Left ventricle myocardium superior (tissue), 1 donor: ENCODE measurements at regions not wholly inside any gene's neighbourhood (a gene's known extent, or its start where the extent isn't known, plus 50 kb on each side); places are given as distances from the start of the nearest gene placed in this dataset.

Experiments used
- ATAC-seq: fragments of 200-7000 bp; cut with Tn5 transposase; one replicate; pipeline ENCODE4 v1.9.1; 2020; ENCODE audit warnings: mild to moderate bottlenecking, moderate library complexity
- DNase-seq: peaks from one replicate; pipeline ENCODE4 v3.0.0-alpha.2; 2020
- intact Hi-C: fragments of 100-400 bp; cut with micrococcal nuclease; formaldehyde crosslinking; loops from one replicate; pipeline ENCODE4 v1.11.0; 2022
- donor health status: DM: no; HTN: yes; CAD: no; lungs with severe emphysema.

DNA sequence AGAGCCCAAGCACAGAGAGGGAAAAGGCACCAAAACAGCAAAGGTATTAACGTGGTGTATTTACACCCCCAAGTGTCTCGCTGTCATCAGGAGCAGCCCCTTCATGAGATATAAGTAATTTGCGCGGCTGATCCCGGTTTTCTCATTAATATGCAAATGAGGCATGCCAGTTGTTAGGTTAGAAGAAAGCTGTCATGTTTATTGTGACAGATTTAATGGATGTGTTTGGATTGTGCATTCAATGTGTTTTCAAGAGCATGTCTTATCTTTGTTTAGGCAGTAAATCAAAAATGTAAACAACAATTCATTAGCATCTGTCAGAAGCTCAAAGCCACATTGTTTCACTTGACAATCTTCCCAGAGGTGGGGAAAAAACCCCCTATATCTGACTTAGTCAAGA is 56.5 kb upstream of the CTBP2 start:
- DNase-seq (no peak), ATAC-seq (no peak)
- intact Hi-C loops, result no loop called here

DNA sequence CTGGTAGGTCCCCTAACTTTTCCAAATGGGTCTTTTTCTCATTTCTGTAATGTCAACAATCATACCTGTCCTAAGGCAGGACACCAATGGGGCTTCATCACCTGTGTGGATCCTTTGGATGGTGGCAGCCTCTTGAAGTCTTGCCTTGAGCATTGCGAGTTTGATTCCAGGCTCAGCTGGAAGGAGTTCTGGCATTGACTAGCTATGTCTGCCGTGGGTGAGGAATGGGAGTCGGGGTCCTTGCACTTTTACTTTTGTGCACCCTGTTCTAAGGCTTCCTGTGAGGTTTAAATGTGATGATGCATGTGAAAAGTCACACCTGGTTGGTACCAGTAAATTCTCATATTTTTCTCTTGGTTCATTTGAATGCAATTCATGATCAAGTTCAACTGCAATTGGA is 55.9 kb upstream of the CTBP2 start:
- intact Hi-C loops, result no loop called here
- ATAC-seq (no peak), DNase-seq (no peak)

DNA sequence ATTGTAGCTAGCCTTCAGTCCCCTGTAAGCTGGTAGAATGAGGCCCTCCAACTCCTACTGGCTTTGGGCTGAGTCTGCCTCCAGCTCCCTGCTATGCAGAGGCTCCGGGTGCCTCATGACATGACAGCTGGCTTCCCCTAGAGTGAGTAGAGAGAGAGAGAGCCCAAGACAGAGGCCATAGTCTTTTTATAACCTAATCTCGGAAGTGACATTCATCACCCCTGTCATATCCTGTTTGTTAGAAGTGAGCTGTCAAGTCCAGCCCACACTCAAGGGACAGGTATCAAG is 53.9 kb upstream of the CTBP2 start:
- DNase-seq, result no peak
- ATAC-seq, result no peak
- intact Hi-C loops, result no loop called here

DNA sequence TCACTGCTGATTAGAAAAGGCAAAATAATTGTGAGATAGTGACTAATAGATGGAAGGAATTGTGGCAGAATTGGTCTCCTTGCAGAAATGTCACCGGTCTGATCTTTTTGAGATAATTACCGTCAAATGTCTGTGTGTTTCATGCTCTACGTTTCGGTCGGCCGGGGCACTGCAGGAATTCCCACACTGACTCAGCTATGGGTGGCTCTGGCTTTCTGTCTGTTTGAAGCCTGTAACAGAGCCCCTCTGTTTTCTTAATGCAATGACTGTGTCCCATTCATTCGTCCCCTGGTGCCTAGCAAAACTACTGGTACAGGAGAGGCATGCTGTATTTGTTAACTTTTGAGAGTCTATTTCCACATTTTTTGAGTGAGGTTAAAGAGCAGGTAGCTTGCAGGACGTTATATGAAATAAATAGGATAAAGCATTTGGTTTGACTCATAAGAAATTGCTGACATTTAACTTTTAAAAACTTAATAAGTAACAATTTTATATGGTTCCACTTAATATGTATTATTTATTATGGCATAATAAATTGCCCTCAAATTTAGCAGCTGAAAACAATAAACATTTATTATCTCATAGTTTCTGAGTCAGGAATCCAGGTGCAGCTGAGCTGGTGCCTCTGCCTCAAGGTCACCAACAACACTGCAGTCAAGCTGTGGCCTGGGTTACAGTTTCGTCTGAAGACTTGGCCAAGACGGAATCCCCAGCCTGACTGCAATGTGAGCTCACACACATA is 53.3 kb upstream of the CTBP2 start:
- intact Hi-C loops, result no loop called here
- DNase-seq (no peak), ATAC-seq (no peak)

DNA sequence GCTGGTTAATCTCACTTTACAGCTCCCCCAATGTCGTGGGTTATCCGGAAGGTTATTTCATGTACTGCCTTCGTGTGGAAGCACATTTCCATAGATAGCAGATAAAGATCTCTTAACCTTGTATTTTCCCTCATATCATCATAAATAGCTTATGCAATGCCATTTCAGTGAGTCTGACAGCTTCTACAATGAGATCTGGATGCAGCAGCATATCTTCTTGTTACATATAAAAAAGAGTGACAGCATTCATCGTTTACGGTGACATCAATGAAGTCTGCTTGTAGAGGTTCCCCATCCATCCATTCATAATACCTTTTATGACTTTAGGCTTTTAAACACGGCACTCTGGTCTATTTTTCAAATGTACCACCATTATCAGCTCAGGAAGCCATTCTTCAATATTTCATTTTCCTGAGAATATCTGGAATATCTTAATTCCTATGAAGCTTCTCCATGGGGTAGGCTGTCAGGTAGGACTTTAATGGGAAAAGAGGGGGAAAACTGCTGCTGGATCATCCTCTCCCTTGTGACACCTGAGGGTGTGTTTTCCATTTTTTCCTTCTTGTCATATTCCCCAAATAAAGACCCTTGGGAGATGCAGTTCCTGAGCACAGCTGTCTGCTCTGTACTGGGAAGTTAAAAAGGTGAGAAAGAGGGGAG is 51.9 kb upstream of the CTBP2 start:
- DNase-seq (no peak), ATAC-seq (no peak)
- intact Hi-C loops, result no loop called here
